ENCODE measurements at regions not wholly inside any gene's neighbourhood (a gene's known extent, or its start where the extent isn't known, plus 50 kb on each side); places are given as distances from the start of the nearest gene placed in this dataset.
"Not testable (repeated sequence)": the region's sequence is repeated elsewhere in the genome, so short reads cannot be mapped to it uniquely, and the experiment has no call there.

DNA sequence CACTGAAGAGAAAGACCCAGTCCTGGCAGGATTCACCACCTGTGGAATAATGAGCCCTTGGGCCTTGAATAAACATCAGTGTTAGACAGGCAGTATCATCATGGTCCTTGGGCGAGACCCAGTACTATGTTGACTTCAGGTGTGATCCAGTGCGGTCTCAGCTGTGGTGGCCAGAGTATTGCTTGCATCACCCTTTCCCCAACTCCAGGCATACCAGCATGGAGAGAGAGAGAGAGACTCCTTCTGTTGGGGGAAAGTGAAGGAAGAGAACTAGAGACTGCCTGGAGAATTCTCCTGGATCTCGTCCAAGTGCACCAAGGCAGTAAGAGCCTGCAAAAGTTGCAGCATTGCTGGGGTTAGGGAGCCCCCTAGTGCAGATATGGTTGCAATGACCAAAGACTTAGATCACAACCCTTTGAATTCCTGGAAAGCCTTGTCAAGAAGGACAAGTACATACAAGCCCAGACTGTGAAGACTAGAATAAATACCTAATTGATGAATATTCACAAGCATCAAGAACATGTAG, 61.1 kb upstream of the VAMP7 start:
- DNase-seq = peak; percentile 48

DNA sequence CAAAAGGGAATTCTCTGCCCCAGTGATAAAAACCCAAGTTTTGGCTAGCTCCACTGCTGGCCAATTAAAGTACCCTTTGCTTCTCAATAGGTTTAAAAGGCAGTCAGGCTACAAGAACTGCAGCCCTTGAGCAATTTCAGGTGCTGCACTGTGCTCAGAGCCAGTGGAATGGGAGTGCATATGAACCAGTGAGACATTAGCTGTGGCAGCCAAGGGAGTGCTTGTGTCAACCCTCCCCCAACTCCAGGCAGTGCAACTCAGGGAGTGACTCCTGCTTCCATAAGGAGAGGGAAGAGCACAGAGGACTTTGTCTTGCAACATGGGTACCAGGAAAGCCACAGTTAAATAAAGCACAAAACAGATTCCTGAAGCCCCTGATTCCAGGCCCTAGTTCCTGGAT, 61.6 kb upstream of the VAMP7 start:
- no peak for DNase-seq

DNA sequence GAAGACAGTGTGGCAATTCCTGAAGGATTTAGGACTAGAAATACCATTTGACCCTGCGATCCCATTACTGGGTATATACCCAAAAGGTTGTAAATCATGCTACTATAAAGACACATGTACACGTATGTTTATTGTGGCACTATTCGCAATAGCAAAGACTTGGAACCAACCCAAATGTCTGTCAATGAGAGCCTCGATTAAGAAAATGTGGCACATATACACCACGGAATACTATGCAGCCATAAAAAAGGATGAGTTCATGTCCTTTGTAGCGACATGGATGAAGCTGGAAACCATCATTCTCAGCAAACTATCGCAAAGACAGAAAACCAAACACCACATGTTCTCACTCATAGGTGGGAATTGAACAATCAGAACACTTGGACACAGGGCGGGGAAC, 66.8 kb upstream of the VAMP7 start:
- DNase-seq = not testable (repeated sequence)

DNA sequence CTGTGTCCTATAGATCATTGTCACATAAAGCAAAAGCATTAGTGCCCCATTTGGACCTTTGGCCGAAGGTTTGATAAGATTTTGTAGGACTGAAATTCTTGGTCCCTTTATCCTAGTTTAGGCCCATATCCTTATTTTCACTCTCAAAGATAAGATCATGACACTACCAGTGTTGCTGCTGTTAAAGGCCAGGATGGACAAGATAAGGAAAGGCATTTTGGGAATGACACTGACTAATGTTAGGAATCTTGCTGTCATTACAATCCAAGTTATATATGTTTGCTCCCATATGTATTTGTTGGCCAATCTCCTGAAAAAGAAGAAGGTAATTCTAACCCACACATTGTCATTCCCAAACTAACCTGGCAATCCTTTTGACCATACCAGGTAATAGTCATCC, 101.3 kb upstream of the VAMP7 start:
- DNase-seq = no peak

DNA sequence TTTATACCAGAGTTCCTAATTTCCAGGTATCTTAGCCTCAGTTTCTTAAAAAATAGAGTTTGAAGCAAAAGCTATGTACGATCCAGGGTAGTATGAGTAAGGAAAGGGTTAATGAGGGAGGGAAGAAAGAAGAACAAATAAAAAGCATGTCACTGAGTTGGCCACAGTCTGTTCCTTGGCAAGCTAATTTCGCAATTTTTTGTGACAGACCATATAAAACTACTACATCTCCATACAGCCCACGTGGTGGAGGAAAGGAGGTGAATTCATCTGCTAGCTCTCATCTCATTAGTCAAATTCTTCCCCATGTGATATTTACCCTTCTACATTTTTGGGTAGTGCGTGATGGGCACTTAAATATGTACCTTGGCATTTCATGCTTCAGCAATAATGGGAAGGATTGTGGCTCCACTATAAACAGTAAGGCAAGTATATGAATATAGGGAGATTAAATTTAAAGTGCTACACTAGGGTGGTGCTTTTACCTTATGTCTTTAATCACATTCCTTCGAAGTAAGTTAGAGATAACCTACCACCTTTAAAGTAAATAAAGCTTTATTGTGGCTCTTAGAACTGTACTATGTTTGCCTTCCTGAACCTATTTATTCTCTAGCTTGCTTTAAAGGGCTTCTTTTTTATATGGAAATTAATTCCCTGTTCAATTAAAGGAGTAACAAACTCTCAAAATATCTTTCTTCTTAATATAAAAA, 102.1 kb upstream of the VAMP7 start:
- no peak for DNase-seq

DNA sequence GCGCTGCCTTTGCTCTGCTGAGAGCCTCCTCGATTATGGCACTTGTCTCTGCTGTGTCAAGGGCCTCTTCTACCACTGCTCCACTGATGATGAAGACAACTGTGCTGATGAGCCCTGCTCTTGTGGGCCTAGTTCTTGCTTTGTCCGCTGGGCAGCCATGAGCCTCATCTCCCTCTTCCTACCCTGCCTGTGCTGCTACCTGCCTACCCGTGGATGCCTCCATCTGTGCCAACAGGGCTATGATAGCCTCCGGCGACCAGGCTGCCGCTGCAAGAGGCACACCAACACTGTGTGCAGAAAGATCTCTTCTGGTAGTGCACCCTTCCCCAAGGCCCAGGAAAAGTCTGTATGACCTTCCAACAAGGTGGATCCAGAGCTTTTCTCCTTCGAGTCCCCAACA, 106.8 kb upstream of the VAMP7 start:
- DNase-seq = no peak

DNA sequence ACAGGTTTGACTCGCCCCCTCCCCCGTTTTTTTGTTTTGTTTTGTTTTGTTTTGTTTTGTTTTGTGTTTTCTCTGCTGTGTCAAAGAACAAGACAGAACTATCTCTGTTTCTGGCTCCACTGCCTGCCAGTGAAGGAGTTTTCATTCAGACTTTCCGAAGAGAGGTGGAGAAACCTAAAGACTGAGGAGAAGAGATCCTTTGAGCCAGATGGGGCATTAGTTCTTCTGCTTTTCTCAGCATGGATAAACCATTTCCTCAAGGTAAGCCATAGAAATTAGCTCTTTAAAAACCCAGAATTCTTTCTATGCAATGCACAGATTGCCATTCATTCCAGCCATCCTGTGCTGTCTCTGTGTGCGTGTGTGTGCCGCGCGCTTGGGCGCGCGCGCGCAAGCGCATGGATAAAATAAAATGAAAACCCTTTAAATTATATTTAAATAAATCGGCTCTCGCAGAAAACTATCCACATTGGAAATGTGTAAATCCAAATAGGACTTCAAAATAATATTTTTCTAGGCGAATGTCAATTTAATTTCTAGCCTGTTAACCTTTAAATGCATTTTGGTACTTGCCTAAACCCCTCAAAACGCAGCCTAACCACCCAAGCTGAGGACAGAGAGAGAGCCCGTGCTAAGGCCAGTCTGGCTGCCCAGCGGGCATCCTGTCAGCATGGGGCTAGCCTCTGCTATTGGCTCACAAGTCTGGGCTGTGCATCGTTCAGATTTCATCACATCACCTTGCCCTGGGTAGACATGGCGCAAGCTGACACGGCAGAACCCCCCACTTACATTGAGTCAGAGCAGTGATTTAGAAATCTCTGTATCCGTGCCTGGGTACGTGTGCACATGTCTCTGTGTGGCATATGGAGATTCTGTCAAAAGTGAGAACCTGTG, 113.0 kb upstream of the VAMP7 start:
- DNase-seq = no peak

DNA sequence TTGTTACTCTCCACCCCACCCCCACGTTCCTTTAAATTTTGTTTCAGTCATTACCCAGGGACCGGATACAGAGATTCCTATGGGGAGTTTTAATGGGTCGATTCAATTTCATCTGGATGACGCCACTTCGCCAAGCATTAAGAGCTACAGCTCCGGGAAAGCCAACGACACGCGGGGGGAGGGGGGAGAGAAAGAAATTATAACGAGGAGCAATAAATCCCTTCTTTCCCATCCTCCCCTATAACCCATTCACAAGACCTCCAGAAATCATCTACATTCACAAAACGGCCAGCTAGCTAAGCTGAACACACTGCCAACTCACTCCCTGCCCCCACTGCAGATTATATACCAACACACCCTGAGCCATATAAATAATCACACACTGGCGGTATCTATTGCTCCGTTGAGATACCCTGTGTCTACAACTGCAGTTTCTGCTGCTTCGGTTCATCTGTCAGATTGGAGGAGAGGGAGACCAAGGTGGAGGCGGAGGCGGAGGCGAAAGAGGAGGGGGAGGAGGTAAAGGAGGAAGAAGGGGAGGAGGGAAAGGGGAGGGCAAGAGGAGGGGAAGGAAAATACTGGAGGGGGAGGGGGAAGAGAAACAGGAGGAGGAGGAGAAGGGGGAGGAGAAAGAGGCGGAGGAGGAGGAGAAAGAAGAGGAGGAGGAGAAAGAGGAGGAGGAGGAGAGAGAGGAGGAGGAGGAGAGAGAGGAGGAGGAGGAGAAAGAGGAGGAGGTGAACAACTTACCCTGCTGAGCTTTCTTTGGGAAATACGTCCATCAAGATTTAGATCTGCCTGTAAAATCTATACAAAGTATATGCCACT, 113.9 kb upstream of the VAMP7 start:
- peak; percentile 75 for DNase-seq

DNA sequence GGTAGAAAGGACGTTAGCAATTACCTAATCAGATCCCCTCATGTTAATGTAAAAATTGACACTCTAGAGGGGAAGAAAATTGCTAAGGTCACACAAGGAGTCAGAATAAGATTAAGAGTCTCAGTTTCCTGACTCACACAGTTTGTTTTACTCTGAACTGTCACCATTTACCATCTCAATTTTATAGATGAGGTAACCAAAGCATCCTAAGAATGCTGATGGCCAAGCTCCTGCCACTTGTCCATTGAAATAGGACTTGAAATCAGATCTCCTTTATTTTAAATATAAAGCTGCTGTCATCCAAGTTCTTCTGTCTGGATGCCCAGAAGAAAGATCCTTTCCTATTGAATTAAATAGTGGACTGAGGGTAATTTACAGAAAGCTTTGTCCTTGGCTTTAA, 114.8 kb upstream of the VAMP7 start:
- no peak for DNase-seq

DNA sequence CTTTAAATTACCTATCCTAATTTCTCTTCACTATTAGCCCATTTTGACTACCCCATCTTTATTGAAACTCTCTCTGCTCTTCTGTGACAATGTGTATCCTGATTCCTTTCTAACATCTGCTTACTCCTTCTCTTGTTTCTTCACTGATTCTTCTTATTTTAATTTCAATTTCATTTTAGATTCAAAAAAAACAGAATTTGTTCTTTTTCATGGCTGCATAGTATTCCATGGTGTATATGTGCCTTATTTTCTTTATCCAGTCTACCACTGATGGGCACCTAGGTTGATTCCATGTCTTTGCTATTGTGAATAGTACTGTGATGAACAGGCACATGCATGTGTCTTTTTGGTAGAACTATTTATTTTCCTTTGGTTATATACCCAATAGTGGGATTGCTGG, 120.0 kb upstream of the VAMP7 start:
- DNase-seq = no peak

DNA sequence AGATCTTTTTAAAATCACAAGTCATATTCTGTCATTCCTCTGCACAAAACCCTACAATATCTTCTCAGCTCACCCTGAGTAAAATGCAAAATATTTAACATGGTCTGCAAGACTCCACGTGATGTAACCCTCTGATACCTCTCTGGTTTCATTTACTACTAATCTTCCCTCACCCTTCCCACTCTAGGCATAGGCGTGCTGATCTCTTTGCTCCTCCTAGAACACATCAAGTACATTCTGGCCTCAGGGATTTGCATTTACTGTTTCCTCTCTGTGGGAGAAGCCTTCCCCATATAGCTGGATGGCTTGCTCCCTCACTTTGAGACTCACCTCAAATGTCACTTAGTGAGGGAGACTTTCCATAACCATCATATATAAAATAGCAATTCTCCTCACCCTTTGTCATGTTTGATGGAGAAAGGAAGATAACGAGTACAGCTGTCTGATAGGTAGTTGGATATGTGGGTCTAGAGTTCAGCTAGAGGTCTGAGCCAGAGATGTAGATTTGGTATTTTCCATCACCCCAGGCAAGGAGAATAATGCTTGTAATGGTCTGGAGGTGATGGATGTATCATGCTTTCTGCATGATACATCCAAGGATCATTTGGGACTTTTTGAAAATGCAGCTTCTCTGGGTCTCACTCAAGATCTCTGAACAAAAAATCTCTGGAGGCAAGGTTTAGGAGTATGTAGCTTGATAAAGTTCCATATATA, 123.9 kb upstream of the VAMP7 start:
- DNase-seq = no peak

DNA sequence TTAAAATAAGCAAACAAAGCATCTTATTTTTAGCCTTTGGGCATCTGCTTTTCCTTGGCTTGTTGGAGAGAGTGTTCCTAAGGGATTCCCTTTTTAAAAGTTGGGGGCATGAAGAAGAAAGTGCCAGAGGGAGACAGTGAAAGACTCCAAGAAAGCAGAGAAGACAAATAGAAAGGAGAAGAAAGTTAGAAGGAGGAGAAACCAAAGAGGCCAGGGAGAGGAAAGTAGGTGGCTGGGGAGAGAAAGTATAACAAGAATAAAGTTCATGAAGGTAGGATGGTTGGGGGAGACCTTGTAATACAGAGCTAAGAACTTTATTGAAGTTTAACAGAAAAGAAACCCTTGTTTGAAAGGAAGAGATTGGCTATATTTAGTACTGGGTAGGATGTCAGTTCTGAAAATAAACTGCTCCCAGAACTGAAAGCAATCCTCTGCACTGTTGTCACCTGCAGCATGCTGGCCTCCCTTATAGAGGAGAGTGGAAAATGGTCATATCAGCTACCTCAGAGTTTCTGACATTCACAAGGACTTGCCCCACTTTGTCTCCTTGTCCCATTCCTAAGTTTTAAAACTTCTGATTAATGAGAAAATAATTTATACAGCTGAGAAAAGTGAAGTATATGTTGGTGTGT, 125.3 kb upstream of the VAMP7 start:
- DNase-seq = no peak

DNA sequence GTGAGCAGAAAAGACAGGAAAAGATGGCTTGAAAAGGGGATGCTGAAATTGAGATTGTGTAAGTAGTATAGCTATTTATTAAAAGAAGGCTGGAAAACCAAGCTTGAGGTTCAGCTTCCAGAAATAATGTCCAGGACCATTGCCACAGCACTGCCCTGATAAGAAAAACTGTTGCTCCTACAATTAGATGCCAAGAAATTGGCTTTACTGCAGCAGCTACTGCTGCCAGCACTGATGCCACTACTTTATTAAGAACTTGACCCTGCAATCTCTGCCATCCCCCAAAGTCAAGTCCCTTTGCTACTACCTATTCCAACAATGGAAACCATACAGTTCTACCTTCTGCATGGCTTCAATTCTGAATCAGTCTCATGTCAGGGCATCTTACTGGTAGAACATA, 130.0 kb upstream of the VAMP7 start:
- no peak for DNase-seq

DNA sequence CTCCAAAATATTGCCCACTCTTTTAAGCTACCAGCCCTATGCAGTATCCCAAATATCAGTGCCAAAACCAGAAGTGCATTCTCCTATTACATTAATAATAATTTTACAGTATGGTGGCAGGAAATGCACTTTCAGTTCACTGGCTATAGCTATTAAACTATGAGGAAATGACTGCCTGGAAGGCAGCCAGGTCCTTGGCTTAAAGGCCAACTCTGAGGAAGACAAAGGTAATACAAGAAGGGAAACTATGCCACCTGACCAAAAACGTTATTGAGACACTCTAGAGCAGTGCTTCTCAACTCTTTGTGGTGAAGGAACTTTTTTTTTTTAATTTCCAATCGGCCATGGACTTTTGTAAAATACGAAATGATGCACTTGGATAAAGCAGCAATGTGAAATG, 133.6 kb upstream of the VAMP7 start:
- no peak for DNase-seq

DNA sequence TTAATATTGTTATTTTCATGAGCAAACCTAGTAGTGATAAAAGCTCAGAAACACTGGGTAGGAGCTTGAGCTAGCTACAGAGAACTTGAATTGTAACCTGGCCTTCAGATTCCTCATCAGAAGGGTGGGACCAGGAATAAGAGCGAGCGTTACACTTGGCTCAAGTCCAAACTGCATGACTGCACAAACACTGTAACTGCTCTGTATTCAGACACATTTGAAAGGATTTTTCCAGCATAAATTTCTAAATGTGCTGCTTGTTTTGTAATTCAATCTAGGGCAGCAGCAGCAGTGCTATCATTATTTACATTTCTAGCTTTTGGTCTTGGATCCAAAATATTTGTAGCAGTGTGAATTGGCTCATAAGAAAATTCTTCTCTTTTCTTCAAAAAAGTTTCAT, 133.0 kb upstream of the TMLHE start:
- no peak for DNase-seq

DNA sequence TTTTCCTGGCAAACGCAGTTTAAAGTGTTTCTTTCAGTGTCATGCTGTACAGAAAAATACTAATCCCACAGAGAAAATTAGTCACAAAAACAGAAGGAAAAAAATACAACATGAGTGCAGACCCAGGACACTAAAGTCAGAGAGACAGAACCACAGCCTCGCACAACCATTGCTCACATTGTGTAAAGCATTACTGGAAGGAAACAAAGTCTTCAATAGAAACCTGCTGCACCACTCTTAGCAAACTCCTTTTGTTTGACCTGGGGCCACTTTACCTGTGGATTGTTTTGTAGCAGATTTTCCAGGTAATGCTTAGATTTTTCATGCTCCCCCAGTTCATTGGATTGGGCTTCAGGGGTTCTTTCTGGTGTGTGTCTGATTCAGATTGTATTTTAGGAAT, 131.8 kb upstream of the TMLHE start:
- no peak for DNase-seq

DNA sequence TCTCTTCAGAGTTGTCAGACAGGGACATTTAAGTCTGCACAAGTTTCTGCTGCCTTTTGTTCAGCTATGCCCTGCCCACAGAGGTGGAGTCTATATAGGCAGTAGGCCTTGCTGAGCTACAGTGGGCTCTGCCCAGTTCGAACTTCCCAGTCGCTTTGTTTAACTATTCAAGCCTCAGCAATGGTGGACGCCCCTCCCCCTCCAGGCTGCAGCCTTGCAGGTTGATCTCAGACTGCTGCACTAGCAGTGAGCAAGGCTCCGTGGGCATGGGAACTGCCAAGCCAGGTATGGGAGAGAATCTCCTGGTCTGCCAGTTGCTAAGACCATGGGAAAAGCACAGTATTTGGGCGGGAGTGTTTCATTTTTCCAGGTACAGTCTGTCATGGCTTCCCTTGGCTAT, 115.6 kb upstream of the TMLHE start:
- DNase-seq = not testable (repeated sequence)

DNA sequence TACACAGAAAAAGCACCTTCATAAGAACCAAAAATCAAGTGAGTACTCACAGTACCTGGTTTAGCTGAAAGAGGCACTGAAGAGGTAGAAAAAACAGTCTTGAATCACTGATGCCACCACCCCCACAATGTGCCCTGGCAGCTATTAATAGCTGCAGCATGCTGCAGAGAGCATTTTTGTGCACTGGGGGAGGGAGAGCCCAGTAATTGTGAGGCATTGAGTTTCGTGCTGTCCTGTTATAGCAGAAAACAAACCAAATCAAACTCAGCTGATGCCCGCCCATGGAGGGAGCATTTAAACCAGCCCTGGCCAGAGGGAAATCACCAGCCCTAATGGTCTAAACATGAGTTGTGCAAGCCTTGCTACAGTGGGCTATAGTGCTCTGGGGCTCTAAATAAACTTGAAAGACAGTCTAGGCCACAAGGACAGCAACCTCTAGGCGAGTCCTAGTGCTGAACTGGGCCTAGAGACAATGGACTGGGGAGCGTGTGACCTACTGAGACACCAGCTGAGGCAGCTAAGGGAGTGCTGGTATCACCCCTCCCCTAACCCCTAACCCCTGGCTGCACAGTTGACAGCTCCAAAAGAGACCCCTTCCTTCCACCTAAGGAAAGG, 106.3 kb upstream of the TMLHE start:
- DNase-seq = no peak

DNA sequence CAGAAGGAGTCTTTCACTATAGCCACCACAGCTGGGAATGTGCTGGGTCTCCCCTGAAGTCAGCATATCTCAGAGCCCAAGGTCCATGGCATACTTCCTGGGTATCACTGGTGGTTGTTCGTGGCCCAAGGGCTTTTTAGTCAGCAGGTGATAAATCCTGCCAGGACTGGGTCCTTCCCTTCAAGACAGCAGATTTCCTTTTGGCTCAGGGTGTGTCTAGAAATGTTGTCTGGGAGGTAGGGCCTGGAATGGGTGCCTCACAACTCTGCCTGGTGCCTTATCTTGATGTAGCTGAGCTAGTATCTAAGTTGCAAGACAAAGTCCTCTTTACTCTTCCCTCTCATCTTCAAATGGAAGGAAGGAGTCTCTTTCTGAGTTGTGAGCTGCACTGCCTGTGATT, 102.4 kb upstream of the TMLHE start:
- DNase-seq = no peak

DNA sequence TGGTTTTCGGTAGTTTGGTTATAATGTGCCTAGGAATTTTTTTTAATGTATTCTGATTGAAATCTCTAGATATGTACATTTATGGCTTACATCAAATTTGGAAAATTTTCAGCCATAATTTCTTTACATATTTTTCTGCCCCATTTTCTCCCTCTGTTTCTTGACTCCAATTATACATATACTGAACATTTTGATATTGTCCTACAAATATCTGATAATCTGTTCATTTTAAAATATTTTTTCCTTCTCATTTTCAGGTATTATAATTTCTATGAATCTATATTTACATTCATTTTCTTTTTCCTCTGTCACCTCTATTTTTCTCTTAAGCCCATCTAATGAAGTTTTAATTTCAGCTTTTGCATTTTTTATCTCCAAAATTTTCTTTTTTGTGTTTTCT, 82.7 kb upstream of the TMLHE start:
- no peak for DNase-seq

DNA sequence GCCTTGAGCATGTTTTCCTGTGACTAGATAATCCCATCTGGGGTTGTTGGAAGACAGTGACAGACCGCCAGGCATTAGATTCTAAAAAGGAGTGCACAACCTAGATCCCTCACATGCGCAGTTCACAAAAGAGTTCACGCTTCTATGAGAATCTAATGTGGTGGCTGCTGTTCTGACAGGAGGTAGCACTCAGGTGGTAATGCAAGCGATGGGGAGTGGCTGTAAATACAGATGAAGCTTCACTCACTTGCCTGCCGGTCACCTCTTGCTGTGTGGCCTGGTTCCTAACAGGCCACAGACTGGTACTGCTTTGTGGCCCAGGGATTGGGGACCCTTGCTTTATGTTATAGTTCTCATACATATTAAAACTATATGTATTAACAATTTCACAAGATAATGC, 81.9 kb upstream of the TMLHE start:
- DNase-seq = no peak

DNA sequence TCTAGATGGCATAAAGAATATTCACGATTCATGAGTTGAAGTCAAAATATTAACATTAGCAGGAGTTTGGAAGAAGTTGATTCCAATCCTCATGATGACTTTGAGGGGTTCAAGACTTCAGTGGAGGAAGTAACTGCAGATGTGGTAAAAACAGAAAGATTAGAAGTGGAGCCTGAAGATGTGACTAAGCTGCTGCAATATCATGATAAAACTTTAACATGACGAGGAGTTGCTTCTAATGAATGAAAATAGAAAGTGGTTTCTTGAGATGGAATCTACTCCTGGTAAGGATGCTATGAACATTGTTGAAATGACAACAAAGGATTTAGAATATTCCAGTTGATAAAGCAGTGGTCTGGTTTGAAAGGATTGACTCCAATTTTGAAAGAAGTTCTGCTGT, 70.1 kb upstream of the TMLHE start:
- no peak for DNase-seq
